ENCODE measurements at regions not wholly inside any gene's neighbourhood (a gene's known extent, or its start where the extent isn't known, plus 50 kb on each side); places are given as distances from the start of the nearest gene placed in this dataset.

DNA sequence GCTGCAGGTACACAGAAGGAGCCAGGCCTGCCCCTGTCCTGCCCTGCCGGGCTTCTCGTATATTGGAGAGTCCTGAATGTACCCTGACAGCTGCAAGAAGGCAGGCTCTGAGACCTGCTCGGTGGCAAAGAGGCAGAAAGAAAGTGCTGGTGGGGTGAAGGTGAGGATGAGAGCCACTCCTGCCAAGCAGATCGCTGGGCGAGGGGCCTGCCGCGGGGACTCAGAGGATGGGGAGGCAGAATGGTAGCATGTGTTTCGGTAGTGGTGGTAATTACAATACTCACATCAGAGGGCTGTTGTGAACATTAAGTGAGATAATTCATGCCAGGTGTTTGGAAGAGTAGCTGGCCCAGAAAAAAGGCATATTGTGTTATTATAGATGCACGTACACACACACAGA lies 56.6 kb upstream of the SLC22A23 start:
- no peak for ATAC-seq
- Histone ChIP-seq H3K36me3 (ENCODE audit: control insufficient read depth, insufficient read depth, low read length) (no peaks in the 10 kb centered on the region), H3K4me3 (ENCODE audit: low read depth in 2 of 2, low read length in 2 of 2) (no peak overlapping the region), H3K4me1 (ENCODE audit: control insufficient read depth, insufficient read depth, low read length) (no peaks in the 10 kb centered on the region), H3K27ac (ENCODE audit: low read length) (no peak overlapping the region), H3K9me3 (ENCODE audit: control insufficient read depth, insufficient read depth, low read depth, low read length) (no peaks in the 10 kb centered on the region), H3K27me3 (ENCODE audit: control insufficient read depth, insufficient read depth, low read length) (no peaks in the 10 kb centered on the region; the same call in 1 of the 2 replicates)
- TF ChIP-seq POLR2AphosphoS5 (IDR thresholded peaks at IDR 0.05; ENCODE audit: low read depth, low read length): no peak
- BruUV-seq (replicated peaks): no TSS peak
- intact Hi-C loops (cut with micrococcal nuclease; ENCODE audit: unreplicated experiment) (no loop called here), in situ Hi-C loops (cut with HindIII; ENCODE audit: low pct_unique_long_range_greater_than_20kb, low sequenced_read_pairs) (no loop called here)
- no peak for DNase-seq (ENCODE audit: low read depth, low spot score)
- ChIA-PET CTCF (no interaction called here), POLR2A (no interaction called here)

DNA sequence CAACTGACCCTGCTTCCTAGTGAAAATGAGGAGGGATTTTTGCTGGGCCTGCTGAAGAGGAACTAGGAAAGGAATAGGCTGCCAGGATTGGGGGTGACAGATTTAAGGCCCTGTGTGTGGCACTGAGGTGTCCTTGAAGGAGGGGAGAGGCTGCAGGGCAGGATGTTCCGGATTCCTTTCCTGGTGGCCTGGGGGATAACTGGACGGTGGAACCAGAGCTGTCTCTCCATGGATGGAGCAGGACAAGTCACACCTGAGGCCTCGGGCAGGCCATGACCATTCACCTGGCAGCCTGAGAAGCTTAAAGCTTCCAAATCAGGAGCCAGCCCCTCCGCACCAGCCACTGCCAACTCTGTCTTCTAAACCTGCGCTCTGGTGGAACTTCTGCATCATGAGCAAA lies 56.0 kb upstream of the SLC22A23 start:
- BruUV-seq (replicated peaks): no TSS peak
- no peaks in the 10 kb centered on the region; the same call in 1 of the 2 replicates for H3K27me3 ChIP-seq (ENCODE audit: control insufficient read depth, insufficient read depth, low read length)
- H3K4me3 ChIP-seq (ENCODE audit: low read depth in 2 of 2, low read length in 2 of 2): no peak overlapping the region
- ATAC-seq: no peak
- no peaks in the 10 kb centered on the region for H3K9me3 ChIP-seq (ENCODE audit: control insufficient read depth, insufficient read depth, low read depth, low read length)
- CTCF ChIA-PET: no interaction called here
- H3K27ac ChIP-seq (ENCODE audit: low read length): no peak overlapping the region
- H3K4me1 ChIP-seq (ENCODE audit: control insufficient read depth, insufficient read depth, low read length): no peaks in the 10 kb centered on the region
- POLR2A ChIA-PET: no interaction called here
- in situ Hi-C loops (cut with HindIII; ENCODE audit: low pct_unique_long_range_greater_than_20kb, low sequenced_read_pairs): no loop called here
- TF ChIP-seq CTCF (IDR thresholded peaks at IDR 0.05): no peak
- TF ChIP-seq REST (IDR thresholded peaks at IDR 0.05; ENCODE audit: insufficient read depth in 1 of 2, low read depth in 2 of 2, low read length in 1 of 2): no peak
- no peak for TF ChIP-seq POLR2AphosphoS5 (IDR thresholded peaks at IDR 0.05; ENCODE audit: low read depth, low read length)
- no peak for TF ChIP-seq TCF7L2 (IDR thresholded peaks at IDR 0.05; ENCODE audit: low read depth, low read length)
- TF ChIP-seq SIN3A (IDR thresholded peaks at IDR 0.05; ENCODE audit: borderline replicate concordance, insufficient read depth, low read depth, low read length): no peak
- H3K36me3 ChIP-seq (ENCODE audit: control insufficient read depth, insufficient read depth, low read length): no peaks in the 10 kb centered on the region
- intact Hi-C loops (cut with micrococcal nuclease; ENCODE audit: unreplicated experiment): no loop called here
- DNase-seq (ENCODE audit: low read depth, low spot score): no peak

- POLR2A ChIA-PET: interaction anchor here (0.7 kb wide), 1 partner anchor 118 kb away, joined by 3 read pairs; no protein-coding TSS in a partner anchor
- BruUV-seq (replicated peaks): no TSS peak
- CTCF ChIA-PET: no interaction called here
- Histone ChIP-seq H3K27me3 (ENCODE audit: control insufficient read depth, insufficient read depth, low read length) (peaks cover 5% of the 10 kb centered on the region), H3K4me1 (ENCODE audit: control insufficient read depth, insufficient read depth, low read length) (no peaks in the 10 kb centered on the region), H3K27ac (ENCODE audit: low read length) (no peak overlapping the region), H3K9me3 (ENCODE audit: control insufficient read depth, insufficient read depth, low read depth, low read length) (no peaks in the 10 kb centered on the region), H3K36me3 (ENCODE audit: control insufficient read depth, insufficient read depth, low read length) (no peaks in the 10 kb centered on the region), H3K4me3 (ENCODE audit: low read depth in 2 of 2, low read length in 2 of 2) (no peak overlapping the region)
- ATAC-seq (no peak), DNase-seq (ENCODE audit: low read depth, low spot score) (no peak)
- no peak for TF ChIP-seq SIN3A (IDR thresholded peaks at IDR 0.05; ENCODE audit: borderline replicate concordance, insufficient read depth, low read depth, low read length)
- TF ChIP-seq REST (IDR thresholded peaks at IDR 0.05; ENCODE audit: insufficient read depth in 1 of 2, low read depth in 2 of 2, low read length in 1 of 2): no peak
- TF ChIP-seq TCF7L2 (IDR thresholded peaks at IDR 0.05; ENCODE audit: low read depth, low read length): no peak
- TF ChIP-seq CTCF (IDR thresholded peaks at IDR 0.05): no peak
- TF ChIP-seq POLR2AphosphoS5 (IDR thresholded peaks at IDR 0.05; ENCODE audit: low read depth, low read length): no peak
- intact Hi-C loops (cut with micrococcal nuclease; ENCODE audit: unreplicated experiment): no loop called here
- in situ Hi-C loops (cut with HindIII; ENCODE audit: low pct_unique_long_range_greater_than_20kb, low sequenced_read_pairs): no loop called here
Observed at GRCh38 chr6:3510617-3511016, 53.8 kb upstream of the SLC22A23 start.
